H1 (cell line): ENCODE measurements at regions not wholly inside any gene's neighbourhood (a gene's known extent, or its start where the extent isn't known, plus 50 kb on each side); places are given as distances from the start of the nearest gene placed in this dataset.

Experiments
- CHD7 ChIP-seq: fragments of 300-600 bp; sonication (generic); IDR thresholded peaks from 2 replicates; pipeline ENCODE4 v1.7.1; 2012; ENCODE audit warnings: low read length, moderate library complexity, mild to moderate bottlenecking, inconsistent platforms; ENCODE audit not compliant: insufficient replicate concordance
- CTCF ChIP-seq, 3 experiments: IDR thresholded peaks; 1 replicate in 2 of 3; 2 replicates in 1 of 3; pipeline versions ENCODE4 v1.5.1 to v1.6.1; 2011; ENCODE audit warnings: low read length in 3 of 3, mild to moderate bottlenecking in 3 of 3, inconsistent platforms in 2 of 3, low read depth in 1 of 3, moderate library complexity in 1 of 3; ENCODE audit not compliant: insufficient read depth in 1 of 3; ENCODE audit errors: control extremely low read depth in 1 of 3

GRCh38 chr7:113392421-113392820 lies 274.1 kb upstream of the SMIM30 start (continued):
- TF ChIP-seq CHD7 (no peak), CTCF (IDR thresholded peaks at IDR 0.05; ENCODE audit: control extremely low read depth in 1 of 3, insufficient read depth in 1 of 3, low read depth in 1 of 3, low read length in 3 of 3) (no peak)
